NCI-H748 (cell line): ENCODE measurements at regions not wholly inside any gene's neighbourhood (a gene's known extent, or its start where the extent isn't known, plus 50 kb on each side); places are given as distances from the start of the nearest gene placed in this dataset.

Experiments used
- DNase-seq: peaks from one replicate; lab custom pipeline; 2025; ENCODE audit not compliant: unreplicated experiment; lab: John Stamatoyannopoulos, UW

- DNase-seq = no peak
Measured at GRCh38 chr5:9861666-9862256, 231.6 kb upstream of the TAS2R1 start.

DNA sequence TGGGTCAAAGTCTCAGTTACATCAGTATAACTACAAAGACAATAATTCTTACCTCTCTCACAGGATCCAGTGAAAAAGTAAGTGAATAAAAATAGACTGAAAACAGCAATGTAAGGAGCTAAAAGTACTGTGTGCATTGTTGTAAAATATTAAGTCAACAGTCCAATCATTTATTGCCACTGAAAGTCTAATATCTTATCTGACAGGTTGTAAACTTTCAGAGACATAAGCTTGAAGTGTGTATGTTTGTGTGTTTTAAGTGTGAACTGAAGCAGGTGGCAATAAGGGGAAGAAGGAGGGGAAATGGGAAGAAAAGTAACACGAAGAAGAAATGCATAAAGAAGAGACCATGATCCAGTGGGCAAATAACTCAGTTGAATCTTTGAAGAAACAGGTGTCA, 229.7 kb upstream of the TAS2R1 start:
- DNase-seq = no peak

DNA sequence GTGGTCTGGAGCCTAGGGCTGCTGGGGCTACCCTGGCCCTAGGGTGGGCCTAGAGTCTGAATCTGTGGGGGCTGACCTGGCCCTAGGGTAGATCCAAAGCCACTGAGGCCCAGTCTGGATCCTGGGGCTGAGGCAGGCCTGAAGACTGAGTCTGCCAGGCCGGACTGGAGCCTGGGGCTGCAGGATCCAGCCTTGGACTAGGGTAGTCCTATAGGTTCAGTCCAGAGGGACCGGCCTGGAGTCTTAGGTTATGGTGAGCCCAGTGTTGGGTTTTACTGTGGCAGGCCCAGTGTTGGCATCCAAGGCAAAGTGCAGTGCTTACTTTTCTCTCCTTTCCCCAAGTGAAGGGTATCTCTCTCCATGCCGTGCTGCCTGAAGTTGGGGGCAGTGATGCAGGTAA, 227.9 kb upstream of the TAS2R1 start:
- DNase-seq = no peak

- DNase-seq = peak; percentile 55
Measured at GRCh38 chr5:9853309-9853708, 223.2 kb upstream of the TAS2R1 start.

- no peak for DNase-seq
Measured at GRCh38 chr5:9852671-9853070, 222.5 kb upstream of the TAS2R1 start.

DNA sequence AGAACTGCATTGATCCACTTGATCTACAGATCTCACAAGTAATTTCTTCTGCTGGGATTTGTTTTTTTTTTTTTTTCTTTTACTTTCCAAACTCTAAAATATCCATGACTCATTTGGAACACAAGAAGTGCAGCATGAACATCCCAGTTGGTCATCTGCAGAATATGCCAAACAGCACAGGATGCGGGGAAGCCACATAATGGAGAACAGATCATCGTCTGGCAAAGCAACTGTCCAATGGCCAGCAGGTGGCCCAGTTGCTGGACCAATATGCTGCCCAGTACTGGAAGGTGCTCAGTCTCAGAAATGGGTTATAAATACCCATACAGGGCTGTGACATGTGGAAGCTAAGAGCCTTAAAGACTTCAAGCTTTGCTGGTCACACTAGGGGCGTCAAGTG, 221.3 kb upstream of the TAS2R1 start:
- peak; percentile 50 for DNase-seq

DNA sequence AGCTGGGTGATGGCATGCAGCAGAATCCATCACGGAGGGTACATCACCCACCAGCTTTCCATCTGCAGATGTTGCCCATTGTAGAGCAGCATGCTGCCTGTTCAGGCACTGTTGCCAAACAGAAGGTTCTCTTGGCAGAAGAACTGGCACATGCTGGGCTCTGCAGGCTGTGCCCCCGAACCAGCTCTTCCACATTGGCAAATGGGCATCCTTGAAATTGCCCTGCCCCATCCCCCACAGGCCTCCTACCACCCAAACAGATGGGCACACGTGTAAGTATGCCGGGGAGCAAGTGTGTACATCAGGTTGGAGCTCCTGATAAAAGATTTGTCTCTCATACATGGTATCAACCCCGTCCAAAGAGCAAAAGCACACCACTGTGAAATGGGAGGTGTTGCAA, 220.3 kb upstream of the TAS2R1 start:
- no peak for DNase-seq

GRCh38 chr5:9847631-9848030, 217.5 kb upstream of the TAS2R1 start:
- DNase-seq = no peak

DNA sequence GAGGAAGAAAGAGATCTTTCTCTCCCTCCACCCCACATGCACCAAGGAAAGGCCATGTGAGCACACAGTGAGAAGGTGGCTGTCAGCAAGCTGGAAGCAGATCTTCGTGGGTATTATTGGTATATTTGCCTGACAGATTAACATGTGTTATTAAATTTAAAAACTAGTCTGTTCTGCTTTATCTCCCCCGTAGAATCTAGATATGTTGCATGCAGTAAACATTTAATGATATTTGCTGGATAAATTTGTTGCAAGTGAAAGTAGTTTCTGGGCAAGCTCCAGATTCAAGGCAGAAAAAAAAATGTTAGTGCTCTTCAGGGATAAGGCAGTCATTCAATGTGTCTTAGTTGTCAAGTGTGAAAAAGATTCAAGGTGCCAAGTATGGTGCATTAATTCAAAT, 215.0 kb upstream of the TAS2R1 start:
- no peak for DNase-seq

DNA sequence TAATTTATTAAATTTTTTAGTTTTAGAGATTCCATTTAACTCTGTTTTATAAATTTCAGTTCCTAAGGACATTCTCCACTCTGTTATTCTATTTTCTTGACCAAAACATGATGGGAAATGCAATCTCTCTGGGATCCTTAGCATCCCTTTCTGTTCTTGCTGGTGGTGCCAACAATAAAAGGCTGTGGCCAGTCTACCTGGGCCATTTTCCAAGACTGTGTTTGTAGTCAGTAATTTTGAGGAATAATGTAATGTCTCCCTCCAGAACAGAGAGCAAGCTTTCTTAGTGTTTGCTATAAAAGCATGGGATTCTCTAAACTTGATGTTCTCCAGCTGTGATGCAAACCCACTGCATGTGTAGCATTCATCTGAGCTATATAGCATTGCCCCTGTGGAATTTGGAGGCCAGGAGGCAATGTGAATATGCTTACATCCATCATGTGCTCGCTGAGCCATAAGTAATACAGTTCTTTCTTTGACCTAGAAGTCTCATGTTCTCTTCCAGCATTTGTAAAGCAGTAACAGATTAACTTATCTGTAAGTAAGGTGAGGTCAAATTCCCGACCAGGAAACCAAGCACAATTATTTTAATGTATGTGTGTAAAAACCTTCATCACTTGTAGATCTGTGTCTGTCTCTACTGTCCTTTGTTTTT, 211.5 kb upstream of the TAS2R1 start:
- no peak for DNase-seq

DNA sequence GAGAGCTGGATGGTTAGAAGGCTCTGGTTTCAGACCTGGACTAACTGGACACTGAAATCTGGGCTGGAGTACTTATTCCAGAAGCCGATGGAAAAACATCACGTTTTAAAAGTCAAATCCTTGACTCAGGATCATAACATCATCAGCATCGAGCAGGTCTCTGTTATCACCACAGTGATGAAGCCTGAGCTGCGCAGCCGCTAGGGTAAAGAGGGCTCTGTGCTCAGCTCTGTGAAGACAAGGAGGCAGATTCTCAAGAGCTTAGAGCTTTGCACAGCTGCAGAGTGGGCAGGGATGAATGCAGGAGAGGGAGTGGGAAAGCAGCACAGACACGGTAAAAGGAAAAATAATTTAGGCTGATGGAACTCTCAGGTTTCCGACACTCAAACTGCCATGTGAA, 208.8 kb upstream of the TAS2R1 start:
- peak; percentile 77 for DNase-seq

DNA sequence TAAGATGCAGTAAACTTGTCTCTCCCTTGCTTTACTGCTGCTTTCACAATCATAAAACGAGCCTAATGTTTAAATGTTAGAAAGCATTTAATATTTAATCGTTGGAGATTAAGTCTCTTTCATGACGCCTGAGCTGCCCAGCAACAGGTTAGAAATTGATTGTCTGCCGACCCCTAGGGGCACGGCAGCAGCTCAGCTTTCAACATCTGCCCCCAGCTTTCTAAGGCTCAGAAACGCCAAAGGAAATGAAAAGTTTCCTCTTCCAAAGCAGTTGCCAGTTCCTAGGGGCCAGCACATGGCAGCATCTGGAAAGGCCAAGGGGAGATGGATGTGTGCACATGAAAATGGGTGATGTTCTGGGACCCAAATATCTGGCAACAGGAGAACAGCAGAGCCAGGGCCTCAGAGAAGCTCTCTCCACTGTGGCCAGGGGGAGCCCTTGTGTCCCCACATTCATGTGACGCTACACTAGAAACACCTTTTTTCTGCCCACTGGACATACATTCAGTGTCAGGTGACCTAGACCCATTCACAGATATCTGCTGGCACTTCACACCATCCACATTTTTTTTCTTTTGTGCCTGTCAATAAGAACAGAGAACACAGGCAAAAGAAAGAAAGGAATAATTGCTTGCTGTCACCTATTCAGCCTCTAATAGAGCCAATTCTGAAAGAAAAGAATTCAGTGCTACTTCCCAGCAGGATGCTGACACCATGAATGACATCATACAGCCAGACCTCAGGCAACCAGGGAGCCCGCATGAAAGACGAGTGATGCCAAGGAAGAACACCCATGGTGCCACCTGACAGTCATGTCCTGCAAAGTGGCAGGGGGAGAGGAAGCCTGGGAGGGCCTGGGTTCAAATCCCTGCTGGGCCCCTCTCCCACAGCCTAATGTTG, 205.0 kb upstream of the TAS2R1 start:
- DNase-seq = peak; percentile 96

DNA sequence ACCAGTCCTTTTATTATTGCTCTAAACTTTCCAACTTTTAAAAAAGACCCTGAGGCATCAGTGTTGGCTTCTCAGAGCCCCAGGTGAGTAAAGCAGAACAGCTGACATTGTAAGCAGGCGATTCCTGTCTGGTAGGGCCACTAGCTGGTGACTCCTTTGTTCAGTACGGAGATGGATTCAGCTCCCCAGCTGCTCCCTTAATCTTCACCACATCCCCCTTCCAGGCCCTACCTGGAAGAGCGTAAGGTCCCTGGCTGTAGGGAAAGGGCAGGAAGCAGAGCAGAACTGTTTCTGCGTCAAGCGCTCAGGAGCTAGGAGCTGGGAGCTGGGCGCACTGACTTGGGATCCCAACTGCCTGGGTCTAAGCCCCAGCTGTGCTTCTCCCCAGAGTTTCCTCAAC, 203.7 kb upstream of the TAS2R1 start:
- no peak for DNase-seq

DNA sequence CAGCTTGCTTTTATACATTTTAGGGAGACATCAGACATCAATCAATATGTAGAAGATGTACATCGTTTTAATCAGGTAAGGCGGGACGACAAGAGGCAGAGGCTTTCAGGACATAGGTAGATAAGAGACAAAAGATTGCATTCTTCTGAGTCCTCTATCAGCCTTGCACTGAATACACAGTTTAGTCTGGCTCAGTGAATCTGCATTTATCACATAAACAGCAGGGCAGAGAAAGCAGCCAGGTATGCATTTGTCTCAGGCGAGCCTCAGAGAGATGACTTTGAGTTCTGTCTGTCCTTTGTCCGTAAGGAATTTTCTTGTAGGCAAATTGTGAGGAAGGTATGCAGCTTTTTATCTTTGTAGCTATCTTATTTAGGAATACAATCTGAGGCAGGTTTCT, 202.8 kb upstream of the TAS2R1 start:
- DNase-seq = no peak

DNA sequence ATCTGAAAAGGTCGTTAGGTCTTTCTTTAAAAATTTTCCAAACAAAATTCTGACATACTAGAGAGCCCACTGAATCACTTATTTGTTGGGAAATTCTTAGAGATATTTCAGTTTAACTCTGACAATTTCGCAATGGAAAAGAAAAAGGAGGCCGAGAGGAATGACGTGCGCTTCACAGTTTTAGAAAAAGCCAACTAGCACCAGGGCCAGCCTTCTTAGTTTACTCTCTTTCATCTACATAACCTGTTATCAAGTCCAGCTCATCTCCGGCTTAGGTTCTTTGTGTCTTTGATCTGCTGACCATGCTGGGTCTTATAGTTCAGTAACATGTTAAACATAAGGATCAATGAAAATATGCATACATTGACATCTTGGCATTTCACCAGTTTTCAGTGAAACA, 201.7 kb upstream of the TAS2R1 start:
- no peak for DNase-seq

GRCh38 chr5:9830184-9830583, 200.0 kb upstream of the TAS2R1 start:
- DNase-seq = no peak

- no peak for DNase-seq
Measured at GRCh38 chr5:9829621-9830020, 199.5 kb upstream of the TAS2R1 start.

DNA sequence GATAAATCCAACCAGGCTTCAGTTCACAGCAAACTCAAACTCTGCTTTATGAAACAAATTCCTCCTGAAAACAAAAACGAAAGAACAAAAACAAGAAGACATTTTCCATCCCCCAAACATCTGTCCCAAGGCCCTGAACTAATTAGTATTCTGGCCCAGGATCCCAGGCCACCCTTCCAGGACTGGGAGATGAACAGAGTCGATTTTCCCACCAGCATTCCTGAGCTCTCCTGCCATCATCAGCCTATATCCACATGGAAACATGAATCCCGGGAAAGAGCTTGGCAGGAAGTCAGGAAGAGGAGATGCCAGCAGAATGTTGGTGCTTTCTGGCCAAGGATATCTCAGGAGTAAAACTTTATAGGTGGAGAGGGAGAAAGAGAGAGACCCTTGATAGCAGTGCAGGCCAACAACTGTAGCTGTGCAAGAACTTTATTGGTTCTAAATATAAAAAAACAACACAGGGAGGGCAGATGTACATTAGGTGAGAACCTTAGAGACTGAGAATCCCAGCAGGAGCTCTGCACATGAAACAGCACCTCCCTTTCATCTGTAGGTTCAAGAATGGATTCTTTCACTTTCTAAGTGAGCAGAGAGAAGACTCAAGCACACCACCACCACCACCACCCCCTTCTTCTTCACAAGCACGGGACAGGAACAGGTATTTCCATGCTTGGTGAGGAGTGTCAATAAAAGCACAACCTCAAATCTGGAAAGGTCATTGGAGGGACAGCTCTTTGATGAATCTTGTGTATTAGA, 190.7 kb upstream of the TAS2R1 start:
- no peak for DNase-seq

DNA sequence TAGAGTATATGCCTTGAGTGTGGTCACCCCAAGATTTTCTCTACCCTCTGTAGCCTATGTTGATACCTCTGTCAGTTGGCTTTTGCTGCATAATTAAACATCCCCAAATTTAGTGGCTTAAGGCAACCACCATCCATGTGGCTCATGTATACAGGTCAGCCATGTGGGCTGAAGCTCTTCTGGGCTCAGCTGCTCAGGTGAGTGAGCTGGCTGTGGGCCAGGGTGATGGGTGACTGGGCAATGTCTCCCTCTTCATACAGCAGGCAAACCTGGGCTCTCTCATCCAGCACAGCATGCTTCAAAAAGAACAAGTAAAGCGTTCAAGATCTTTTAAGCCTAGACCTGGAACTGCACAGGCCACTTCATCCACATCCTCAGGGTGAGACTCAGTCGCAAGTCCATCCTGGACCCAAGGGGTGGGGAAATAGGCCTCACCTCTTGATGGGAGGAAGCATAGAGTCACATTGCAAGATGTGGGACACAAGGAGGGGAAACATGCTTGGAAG, 188.2 kb upstream of the TAS2R1 start:
- DNase-seq = peak; percentile 40

GRCh38 chr5:9817819-9818218, 187.7 kb upstream of the TAS2R1 start:
- DNase-seq = no peak

DNA sequence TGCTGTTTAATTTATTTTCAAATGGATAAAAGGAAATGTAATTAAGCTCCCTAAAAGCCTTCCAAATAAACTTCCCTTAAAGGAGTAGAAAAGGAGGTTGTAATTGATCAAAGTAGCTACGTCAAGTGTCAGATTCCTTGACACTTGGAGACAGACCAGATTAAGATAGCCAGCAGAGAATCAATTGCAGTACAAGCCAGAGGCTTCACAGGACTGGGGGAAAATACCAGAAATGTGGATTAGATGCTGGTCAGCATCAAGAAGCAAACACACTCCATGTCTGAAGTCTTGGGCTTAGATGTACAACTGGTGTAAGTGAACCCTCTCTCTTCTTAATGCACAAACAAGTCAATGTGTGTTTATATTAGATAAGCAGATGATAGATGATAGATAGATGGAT, 184.9 kb upstream of the TAS2R1 start:
- no peak for DNase-seq
